ENCODE measurements at regions not wholly inside any gene's neighbourhood (a gene's known extent, or its start where the extent isn't known, plus 50 kb on each side); places are given as distances from the start of the nearest gene placed in this dataset.

GRCh38 chr14:98249476-98249875 is 1022.5 kb downstream of the BCL11B start:
- Mint-ChIP-seq H3K27me3 (no peaks in the 10 kb centered on the region), H3K9me3 (no peaks in the 10 kb centered on the region), H3K4me1 (peaks cover 10 to 44% (median 14%) of the 10 kb centered on the region in 3 donors), H3K4me3 (no peak overlapping the region), H3K27ac (no peak overlapping the region), H3K36me3 (no peaks in the 10 kb centered on the region)
- Histone ChIP-seq H3K27ac (ENCODE audit: low read length) (no peak overlapping the region), H3K4me3 (ENCODE audit: control insufficient read depth in 1 of 2, extremely low read depth in 1 of 2, low read length in 1 of 2) (no peak overlapping the region), H3K4me1 (ENCODE audit: control insufficient read depth in 1 of 2, extremely low read depth in 1 of 2, insufficient read depth in 2 of 2, low read length in 2 of 2) (no peaks in the 10 kb centered on the region), H3K9me3 (no peaks in the 10 kb centered on the region), H3K27me3 (replicated peaks in 1 of 2; ENCODE audit: control insufficient read depth in 2 of 2, extremely low read depth in 1 of 2, insufficient read depth in 2 of 2, low read length in 1 of 2) (no peaks in the 10 kb centered on the region), H3K36me3 (ENCODE audit: control insufficient read depth in 2 of 2, extremely low read depth in 1 of 2, insufficient read depth in 1 of 2, low read length in 1 of 2) (no peaks in the 10 kb centered on the region)
- CTCF ChIA-PET: interaction anchor here in 1 of 2 donors (0.6 to 0.9 kb wide), 2 partner anchors 109 to 112 kb away, joined by 3 read pairs; no protein-coding TSS in a partner anchor
- ATAC-seq (replicated peaks in 1 of 4): no peak
- no CpG with 5 or more reads among the region's 2 CpGs for WGBS (ENCODE audit: insufficient coverage)
- no peak for DNase-seq
- POLR2A ChIA-PET: no interaction called here

GRCh38 chr14:98252820-98253219 is 1019.2 kb downstream of the BCL11B start:
- WGBS (ENCODE audit: insufficient coverage): 100% methylated on average over 1 of the region's 1 CpG
- ATAC-seq (replicated peaks in 1 of 4): no peak
- Mint-ChIP-seq H3K27me3 (no peaks in the 10 kb centered on the region), H3K27ac (no peak overlapping the region), H3K4me3 (no peak overlapping the region), H3K9me3 (peaks cover 0 to under 1% (median 0%) of the 10 kb centered on the region in 3 donors), H3K36me3 (no peaks in the 10 kb centered on the region), H3K4me1 (peaks cover 10 to 38% (median 16%) of the 10 kb centered on the region in 3 donors)
- Histone ChIP-seq H3K27ac (ENCODE audit: low read length) (no peak overlapping the region), H3K4me1 (ENCODE audit: control insufficient read depth in 1 of 2, extremely low read depth in 1 of 2, insufficient read depth in 2 of 2, low read length in 2 of 2) (no peaks in the 10 kb centered on the region), H3K27me3 (replicated peaks in 1 of 2; ENCODE audit: control insufficient read depth in 2 of 2, extremely low read depth in 1 of 2, insufficient read depth in 2 of 2, low read length in 1 of 2) (no peaks in the 10 kb centered on the region), H3K9me3 (no peaks in the 10 kb centered on the region), H3K4me3 (ENCODE audit: control insufficient read depth in 1 of 2, extremely low read depth in 1 of 2, low read length in 1 of 2) (no peak overlapping the region), H3K36me3 (ENCODE audit: control insufficient read depth in 2 of 2, extremely low read depth in 1 of 2, insufficient read depth in 1 of 2, low read length in 1 of 2) (no peaks in the 10 kb centered on the region)
- DNase-seq: no peak
- ChIA-PET POLR2A (interaction anchor here in 1 of 2 donors (0.6 kb wide), 1 partner anchor 25 kb away, joined by 5 read pairs; no protein-coding TSS in a partner anchor), CTCF (no interaction called here)

GRCh38 chr14:98259881-98260280 is 1012.1 kb downstream of the BCL11B start:
- no peak overlapping the region for H3K4me3 Mint-ChIP-seq
- peaks cover 0 to 8% (median 3%) of the 10 kb centered on the region in 3 donors for H3K9me3 Mint-ChIP-seq
- CTCF ChIA-PET: no interaction called here

GRCh38 chr14:98262566-98262965 is 1009.4 kb downstream of the BCL11B start:
- ChIA-PET CTCF (no interaction called here), POLR2A (no interaction called here)
- Mint-ChIP-seq H3K36me3 (no peaks in the 10 kb centered on the region), H3K9me3 (peaks cover 3 to 8% (median 3%) of the 10 kb centered on the region in 3 donors), H3K27ac (peak overlapping the region in 1 of 2 donors; percentile 13), H3K27me3 (no peaks in the 10 kb centered on the region), H3K4me3 (no peak overlapping the region), H3K4me1 (peaks cover 17 to 34% (median 19%) of the 10 kb centered on the region in 3 donors)
- H3K27me3 ChIP-seq (replicated peaks in 1 of 2; ENCODE audit: control insufficient read depth in 2 of 2, extremely low read depth in 1 of 2, insufficient read depth in 2 of 2, low read length in 1 of 2): no peaks in the 10 kb centered on the region
- ATAC-seq (replicated peaks in 1 of 4): no peak
- H3K27ac ChIP-seq (ENCODE audit: low read length): no peak overlapping the region
- no peaks in the 10 kb centered on the region for H3K36me3 ChIP-seq (ENCODE audit: control insufficient read depth in 2 of 2, extremely low read depth in 1 of 2, insufficient read depth in 1 of 2, low read length in 1 of 2)
- no peak for DNase-seq
- no peak overlapping the region for H3K4me3 ChIP-seq (ENCODE audit: control insufficient read depth in 1 of 2, extremely low read depth in 1 of 2, low read length in 1 of 2)
- 94% methylated on average over 4 of the region's 5 CpGs for WGBS (ENCODE audit: insufficient coverage)
- H3K9me3 ChIP-seq: peaks cover 2% of the 10 kb centered on the region
- H3K4me1 ChIP-seq (ENCODE audit: control insufficient read depth in 1 of 2, extremely low read depth in 1 of 2, insufficient read depth in 2 of 2, low read length in 2 of 2): no peaks in the 10 kb centered on the region

More at GRCh38 chr14:98259881-98260280, 1012.1 kb downstream of the BCL11B start:
- Histone ChIP-seq H3K9me3 (peaks cover 2% of the 10 kb centered on the region), H3K36me3 (ENCODE audit: control insufficient read depth in 2 of 2, extremely low read depth in 1 of 2, insufficient read depth in 1 of 2, low read length in 1 of 2) (no peaks in the 10 kb centered on the region), H3K27me3 (replicated peaks in 1 of 2; ENCODE audit: control insufficient read depth in 2 of 2, extremely low read depth in 1 of 2, insufficient read depth in 2 of 2, low read length in 1 of 2) (no peaks in the 10 kb centered on the region), H3K4me3 (ENCODE audit: control insufficient read depth in 1 of 2, extremely low read depth in 1 of 2, low read length in 1 of 2) (no peak overlapping the region), H3K4me1 (ENCODE audit: control insufficient read depth in 1 of 2, extremely low read depth in 1 of 2, insufficient read depth in 2 of 2, low read length in 2 of 2) (no peaks in the 10 kb centered on the region), H3K27ac (ENCODE audit: low read length) (no peak overlapping the region)
- H3K36me3 Mint-ChIP-seq: no peaks in the 10 kb centered on the region
- DNase-seq (no peak), ATAC-seq (replicated peaks in 1 of 4) (no peak)
- H3K4me1 Mint-ChIP-seq: peaks cover 7 to 8% (median 8%) of the 10 kb centered on the region in 3 donors
- 92% methylated on average over 2 of the region's 4 CpGs for WGBS (ENCODE audit: insufficient coverage)
- no peaks in the 10 kb centered on the region for H3K27me3 Mint-ChIP-seq
- POLR2A ChIA-PET: no interaction called here
- no peak overlapping the region for H3K27ac Mint-ChIP-seq

- no peak for ATAC-seq (replicated peaks in 1 of 4)
- Histone ChIP-seq H3K9me3 (peaks cover 5% of the 10 kb centered on the region), H3K4me1 (ENCODE audit: control insufficient read depth in 1 of 2, extremely low read depth in 1 of 2, insufficient read depth in 2 of 2, low read length in 2 of 2) (peaks cover 0 to 2% of the 10 kb centered on the region in 2 experiments), H3K4me3 (ENCODE audit: control insufficient read depth in 1 of 2, extremely low read depth in 1 of 2, low read length in 1 of 2) (no peak overlapping the region), H3K27ac (ENCODE audit: low read length) (no peak overlapping the region), H3K36me3 (ENCODE audit: control insufficient read depth in 2 of 2, extremely low read depth in 1 of 2, insufficient read depth in 1 of 2, low read length in 1 of 2) (no peaks in the 10 kb centered on the region), H3K27me3 (replicated peaks in 1 of 2; ENCODE audit: control insufficient read depth in 2 of 2, extremely low read depth in 1 of 2, insufficient read depth in 2 of 2, low read length in 1 of 2) (no peaks in the 10 kb centered on the region)
- DNase-seq: no peak
- Mint-ChIP-seq H3K4me3 (no peak overlapping the region), H3K27me3 (no peaks in the 10 kb centered on the region), H3K9me3 (peaks cover 3 to 21% (median 14%) of the 10 kb centered on the region in 3 donors), H3K27ac (no peak overlapping the region), H3K4me1 (peaks cover 15 to 41% (median 24%) of the 10 kb centered on the region in 3 donors), H3K36me3 (peaks cover 8% of the 10 kb centered on the region)
- ChIA-PET CTCF (no interaction called here), POLR2A (interaction anchor here in 1 of 2 donors (0.6 kb wide), 1 partner anchor 77 kb away, joined by 7 read pairs; no protein-coding TSS in a partner anchor)
Measured at GRCh38 chr14:98269533-98269932, 1002.5 kb downstream of the BCL11B start.

- H3K27me3 Mint-ChIP-seq: no peaks in the 10 kb centered on the region
- peaks cover 15 to 37% (median 21%) of the 10 kb centered on the region in 3 donors for H3K4me1 Mint-ChIP-seq
- Histone ChIP-seq H3K27ac (ENCODE audit: low read length) (no peak overlapping the region), H3K27me3 (replicated peaks in 1 of 2; ENCODE audit: control insufficient read depth in 2 of 2, extremely low read depth in 1 of 2, insufficient read depth in 2 of 2, low read length in 1 of 2) (no peaks in the 10 kb centered on the region), H3K36me3 (ENCODE audit: control insufficient read depth in 2 of 2, extremely low read depth in 1 of 2, insufficient read depth in 1 of 2, low read length in 1 of 2) (no peaks in the 10 kb centered on the region), H3K9me3 (peaks cover 5% of the 10 kb centered on the region), H3K4me1 (ENCODE audit: control insufficient read depth in 1 of 2, extremely low read depth in 1 of 2, insufficient read depth in 2 of 2, low read length in 2 of 2) (peaks cover 0 to 2% of the 10 kb centered on the region in 2 experiments), H3K4me3 (ENCODE audit: control insufficient read depth in 1 of 2, extremely low read depth in 1 of 2, low read length in 1 of 2) (no peak overlapping the region)
- peaks cover 3 to 21% (median 14%) of the 10 kb centered on the region in 3 donors for H3K9me3 Mint-ChIP-seq
- CTCF ChIA-PET: no interaction called here
- ATAC-seq (replicated peaks in 1 of 4) (no peak), DNase-seq (no peak)
- no peak overlapping the region for H3K4me3 Mint-ChIP-seq
- no peak overlapping the region for H3K27ac Mint-ChIP-seq
- POLR2A ChIA-PET: interaction anchor here in 1 of 2 donors (0.5 to 0.7 kb wide), 2 partner anchors 10 to 121 kb away, joined by 3 read pairs; no protein-coding TSS in a partner anchor
- H3K36me3 Mint-ChIP-seq: peaks cover 8% of the 10 kb centered on the region
Measured at GRCh38 chr14:98270201-98270600, 1001.8 kb downstream of the BCL11B start.

- ChIA-PET POLR2A (no interaction called here), CTCF (no interaction called here)
- no peak for DNase-seq
- ATAC-seq (replicated peaks in 1 of 4): no peak
- no peaks in the 10 kb centered on the region for H3K27me3 ChIP-seq (replicated peaks in 1 of 2; ENCODE audit: control insufficient read depth in 2 of 2, extremely low read depth in 1 of 2, insufficient read depth in 2 of 2, low read length in 1 of 2)
- WGBS (ENCODE audit: insufficient coverage): 95% methylated on average over 6 of the region's 8 CpGs
- no peak overlapping the region for H3K4me3 ChIP-seq (ENCODE audit: control insufficient read depth in 1 of 2, extremely low read depth in 1 of 2, low read length in 1 of 2)
- Mint-ChIP-seq H3K4me1 (peaks cover 8 to 14% (median 8%) of the 10 kb centered on the region in 3 donors), H3K9me3 (peaks cover 0 to 21% (median 14%) of the 10 kb centered on the region in 3 donors), H3K36me3 (peaks cover 8% of the 10 kb centered on the region), H3K27me3 (no peaks in the 10 kb centered on the region), H3K27ac (no peak overlapping the region), H3K4me3 (no peak overlapping the region)
- H3K4me1 ChIP-seq (ENCODE audit: control insufficient read depth in 1 of 2, extremely low read depth in 1 of 2, insufficient read depth in 2 of 2, low read length in 2 of 2): peaks cover 0 to 2% of the 10 kb centered on the region in 2 experiments
- H3K9me3 ChIP-seq: peaks cover 5% of the 10 kb centered on the region
- no peak overlapping the region for H3K27ac ChIP-seq (ENCODE audit: low read length)
- H3K36me3 ChIP-seq (ENCODE audit: control insufficient read depth in 2 of 2, extremely low read depth in 1 of 2, insufficient read depth in 1 of 2, low read length in 1 of 2): no peaks in the 10 kb centered on the region
Measured at GRCh38 chr14:98274596-98274995, 997.4 kb downstream of the BCL11B start.
